ENCODE measurements at regions not wholly inside any gene's neighbourhood (a gene's known extent, or its start where the extent isn't known, plus 50 kb on each side); places are given as distances from the start of the nearest gene placed in this dataset.

- no peaks in the 10 kb centered on the region for H3K4me1 ChIP-seq (ENCODE audit: insufficient read depth)
- TF ChIP-seq POLR2A (IDR thresholded peaks at IDR 0.05) (no peak), CTCF (IDR thresholded peaks at IDR 0.05) (no peak), EP300 (IDR thresholded peaks at IDR 0.05) (no peak)
- intact Hi-C loops (cut with DNase I) = no loop called here
- H3K4me3 ChIP-seq = no peak overlapping the region
- no peaks in the 10 kb centered on the region for H3K36me3 ChIP-seq
- no peak overlapping the region for H3K27ac ChIP-seq
- H3K9me3 ChIP-seq = no peaks in the 10 kb centered on the region
- DNase-seq = no peak
- WGBS, 3 donors = 64 to 71% (median 70%) methylated on average over 2 of the region's 2 CpGs
- H3K27me3 ChIP-seq = no peaks in the 10 kb centered on the region
Measured at GRCh38 chr16:59440502-59440901, 706.4 kb upstream of the GOT2 start.

- no peak overlapping the region for H3K4me3 ChIP-seq
- no peaks in the 10 kb centered on the region for H3K4me1 ChIP-seq (ENCODE audit: insufficient read depth)
- no peaks in the 10 kb centered on the region for H3K9me3 ChIP-seq
- H3K27ac ChIP-seq = no peak overlapping the region
- DNase-seq = no peak
- intact Hi-C loops (cut with DNase I) = no loop called here
- WGBS, 3 donors = 59 to 72% (median 61%) methylated on average over 3 of the region's 3 CpGs
- H3K36me3 ChIP-seq = no peaks in the 10 kb centered on the region
- TF ChIP-seq POLR2A (IDR thresholded peaks at IDR 0.05) (no peak), CTCF (IDR thresholded peaks at IDR 0.05) (no peak), EP300 (IDR thresholded peaks at IDR 0.05) (no peak)
- H3K27me3 ChIP-seq = no peaks in the 10 kb centered on the region
Measured at GRCh38 chr16:59432896-59433295, 698.8 kb upstream of the GOT2 start.

- H3K36me3 ChIP-seq = no peaks in the 10 kb centered on the region
- DNase-seq = no peak
- no peak overlapping the region for H3K4me3 ChIP-seq
- H3K9me3 ChIP-seq = no peaks in the 10 kb centered on the region
- no peaks in the 10 kb centered on the region for H3K4me1 ChIP-seq (ENCODE audit: insufficient read depth)
- intact Hi-C loops (cut with DNase I) = no loop called here
- no peaks in the 10 kb centered on the region for H3K27me3 ChIP-seq
- TF ChIP-seq CTCF (IDR thresholded peaks at IDR 0.05) (no peak), EP300 (IDR thresholded peaks at IDR 0.05) (no peak), POLR2A (IDR thresholded peaks at IDR 0.05) (no peak)
- WGBS, 3 donors = 58 to 63% (median 62%) methylated on average over 1 of the region's 1 CpG
- H3K27ac ChIP-seq = no peak overlapping the region
Measured at GRCh38 chr16:59432276-59432675, 698.2 kb upstream of the GOT2 start.

- 46 to 49% (median 46%) methylated on average over 2 of the region's 2 CpGs for WGBS, 3 donors
- H3K4me1 ChIP-seq (ENCODE audit: insufficient read depth) = no peaks in the 10 kb centered on the region
- intact Hi-C loops (cut with DNase I) = no loop called here
- H3K36me3 ChIP-seq = no peaks in the 10 kb centered on the region
- no peak for DNase-seq
- H3K9me3 ChIP-seq = no peaks in the 10 kb centered on the region
- no peak overlapping the region for H3K27ac ChIP-seq
- TF ChIP-seq EP300 (IDR thresholded peaks at IDR 0.05) (no peak), POLR2A (IDR thresholded peaks at IDR 0.05) (no peak), CTCF (IDR thresholded peaks at IDR 0.05) (no peak)
- no peaks in the 10 kb centered on the region for H3K27me3 ChIP-seq
- no peak overlapping the region for H3K4me3 ChIP-seq
Measured at GRCh38 chr16:59424714-59425273, 690.7 kb upstream of the GOT2 start.

Data from ovary (tissue), 7 donors.